K562 (cell line): ENCODE measurements at regions not wholly inside any gene's neighbourhood (a gene's known extent, or its start where the extent isn't known, plus 50 kb on each side); places are given as distances from the start of the nearest gene placed in this dataset.

ENCODE experiments used
- ATAC-seq: fragments of 200-7000 bp; cut with Tn5 transposase; 3 replicates; pipeline ENCODE4 v1.9.1; 2020; ENCODE audit warnings: moderate library complexity
- BruUV-seq: library from RNA; stranded (reverse); fragments of 400-500 nt; replicated peaks from 2 replicates; lab custom pipeline; 2021; lab: Mats Ljungman, UMichigan
- CTCF ChIA-PET: fragments of 300-600 bp; formaldehyde crosslinking; extraction: SDS; loops from one replicate; lab custom pipeline; 2021; ENCODE audit warnings: low intra/inter-chr PET ratio; lab: Yijun Ruan, JAX
- POLR2A ChIA-PET: fragments of 300-600, 350-650 bp; sonication (Branson Sonifier 250); formaldehyde crosslinking; extraction: SDS; loops from one replicate; lab custom pipeline; 2021; ENCODE audit warnings: antibody characterized with exemption, inconsistent platforms; lab: Yijun Ruan, JAX
- DNase-seq, 4 experiments: peaks; one replicate each; pipeline versions ENCODE4 v3.0.0 to v3.0.0-alpha.2; 2011 to 2018; ENCODE audit warnings: low spot score in 3 of 4, mixed read lengths in 3 of 4; ENCODE audit errors: extremely low read depth in 1 of 4
- FAIRE-seq: peaks from 2 replicates; lab custom pipeline; 2011; peaks lifted over from hg19 to GRCh38; lab: Jason Lieb, UNC
- H2AFZ ChIP-seq: 2 replicates; pipeline ENCODE4 v1.6.0; 2011; ENCODE audit warnings: low read depth, low read length, control low read depth, inconsistent platforms
- H3K27ac ChIP-seq: fragments of 200-600 bp; 3 replicates; pipeline ENCODE4 v1.8.0; 2011; ENCODE audit warnings: low read depth, mild to moderate bottlenecking, control low read depth, inconsistent platforms, low read length, moderate library complexity, mixed read lengths; ENCODE audit errors: extremely low read depth
- H3K27me3 ChIP-seq, 2 experiments: fragments of 300-600 bp in 1 of 2; 2 replicates in 1 of 2; 3 replicates in 1 of 2; pipeline versions ENCODE4 v1.6.0 to v1.8.0; 2011; ENCODE audit warnings: inconsistent platforms in 2 of 2, low read length in 2 of 2, mild to moderate bottlenecking in 1 of 2, mixed read lengths in 1 of 2, moderate library complexity in 1 of 2; ENCODE audit not compliant: control insufficient read depth in 2 of 2, insufficient read depth in 2 of 2
- H3K36me3 ChIP-seq: fragments of 300-600 bp; 3 replicates; pipeline ENCODE4 v1.8.0; 2011; ENCODE audit warnings: mild to moderate bottlenecking, low read length, inconsistent platforms; ENCODE audit not compliant: control insufficient read depth, insufficient read depth
- H3K4me1 ChIP-seq, 2 experiments: fragments of 200-600 bp in 1 of 2; replicated peaks in 1 of 2; 2 replicates in 1 of 2; 3 replicates in 1 of 2; pipeline versions ENCODE4 v1.5.1 to v1.8.0; 2011; ENCODE audit warnings: inconsistent platforms in 2 of 2, low read length in 2 of 2, mild to moderate bottlenecking in 1 of 2, mixed read lengths in 1 of 2, moderate library complexity in 1 of 2; ENCODE audit not compliant: control insufficient read depth in 2 of 2, insufficient read depth in 2 of 2
- H3K4me2 ChIP-seq: 2 replicates; pipeline ENCODE4 v1.6.1; 2011; ENCODE audit warnings: low read length, control low read depth, inconsistent platforms, mixed read lengths; ENCODE audit not compliant: insufficient read depth
- H3K4me3 ChIP-seq: fragments of 200-600 bp; sonication (generic), shearing (Covaris generic); 2 replicates; pipeline ENCODE4 v1.5.1; 2016; ENCODE audit warnings: control low read depth, inconsistent platforms
- H3K79me2 ChIP-seq: fragments of 200-600 bp; 3 replicates; pipeline ENCODE4 v1.8.0; 2011; ENCODE audit warnings: low read length, inconsistent platforms; ENCODE audit not compliant: control insufficient read depth, insufficient read depth
- H3K9ac ChIP-seq, 2 experiments: 2 replicates each; pipeline versions ENCODE4 v1.6.0 to v1.6.1; 2011; ENCODE audit warnings: low read depth in 2 of 2, low read length in 2 of 2, control low read depth in 1 of 2, inconsistent platforms in 1 of 2, mild to moderate bottlenecking in 1 of 2, mixed read lengths in 1 of 2; ENCODE audit not compliant: insufficient read depth in 1 of 2
- H3K9me1 ChIP-seq: one replicate; pipeline ENCODE4 v1.6.0; 2011; ENCODE audit warnings: inconsistent platforms, mild to moderate bottlenecking, low read length, moderate library complexity; ENCODE audit not compliant: control insufficient read depth, insufficient read depth
- H3K9me3 ChIP-seq: replicated peaks from 2 replicates; pipeline ENCODE4 v1.5.1; 2011; ENCODE audit warnings: low read depth, low read length, inconsistent platforms; ENCODE audit not compliant: control insufficient read depth, insufficient read depth
- H4K20me1 ChIP-seq: replicated peaks from 2 replicates; pipeline ENCODE4 v1.6.1; 2011; ENCODE audit warnings: low read length, inconsistent platforms, mixed read lengths; ENCODE audit not compliant: control insufficient read depth, insufficient read depth
- DNMT1 ChIP-seq: fragments of 450-650 bp; IDR thresholded peaks from 2 replicates; pipeline ENCODE4 v1.6.1; 2016; ENCODE audit warnings: antibody characterized with exemption, mild to moderate bottlenecking
- HDAC2 ChIP-seq: fragments of 450-650 bp; IDR thresholded peaks from 2 replicates; pipeline ENCODE4 v1.6.1; 2016; ENCODE audit warnings: mild to moderate bottlenecking
- HOMEZ ChIP-seq: fragments of 250-450 bp; sonication (Bioruptor Pico); IDR thresholded peaks from 2 replicates; pipeline ENCODE4 v1.4.0; 2020; ENCODE audit warnings: mild to moderate bottlenecking, moderate library complexity
- MAFK ChIP-seq: IDR thresholded peaks from 2 replicates; pipeline ENCODE4 v1.6.1; 2011; ENCODE audit warnings: low read length, improper control_type of control experiment
- MTA2 ChIP-seq: fragments of 450-650 bp; IDR thresholded peaks from 2 replicates; pipeline ENCODE4 v1.6.1; 2016; ENCODE audit warnings: low read depth
- MXD1 ChIP-seq: fragments of 250-450 bp; sonication (Bioruptor Pico); IDR thresholded peaks from 2 replicates; pipeline ENCODE4 v1.8.0; 2021; ENCODE audit warnings: borderline replicate concordance, mild to moderate bottlenecking, moderate library complexity; ENCODE audit not compliant: poor library complexity, severe bottlenecking
- PHB2 ChIP-seq: fragments of 450-650 bp; IDR thresholded peaks from 2 replicates; pipeline ENCODE4 v1.6.1; 2017; ENCODE audit warnings: low read depth
- RBFOX2 ChIP-seq: fragments of 200-400 bp; formaldehyde crosslinking; IDR thresholded peaks from 2 replicates; pipeline ENCODE4 v1.6.1; 2017; ENCODE audit warnings: low read depth, mild to moderate bottlenecking, low read length, moderate library complexity
- SMAD2 ChIP-seq: fragments of 150-350 bp; IDR thresholded peaks from 2 replicates; pipeline ENCODE4 v1.6.1; 2014; ENCODE audit warnings: low read depth, mild to moderate bottlenecking, low read length
- SMARCB1 ChIP-seq: IDR thresholded peaks from 2 replicates; pipeline ENCODE4 v1.6.1; 2011; ENCODE audit warnings: improper control_type of control experiment, low read depth; ENCODE audit not compliant: insufficient read length
- SMARCE1 ChIP-seq: fragments of 450-650 bp; IDR thresholded peaks from 2 replicates; pipeline ENCODE4 v1.7.1; 2016; ENCODE audit warnings: mild to moderate bottlenecking
- ZNF668 ChIP-seq: fragments of 250-450 bp; sonication (Bioruptor Pico); IDR thresholded peaks from 2 replicates; pipeline ENCODE4 v1.8.0; 2022; ENCODE audit warnings: mild to moderate bottlenecking, inconsistent platforms
- ZSCAN29 ChIP-seq: fragments of 450-650 bp; IDR thresholded peaks from 2 replicates; pipeline ENCODE4 v1.6.1; 2017
- WGBS: fragments of 100-300 bp; shearing (Covaris generic); methylation state at CpG from one replicate; pipeline ENCODE4 v1.1.6; 2016; ENCODE audit warnings: low coverage, mixed read lengths; ENCODE audit not compliant: insufficient coverage; ENCODE audit errors: missing lambda C conversion rate; 5-methylcytosine and 5-hydroxymethylcytosine counted together
- in situ Hi-C: fragments of 300-500 bp; cut with MboI; formaldehyde crosslinking; loops from 4 replicates; pipeline ENCODE4 v1.15.0; 2018; ENCODE audit warnings: inconsistent platforms, mixed read lengths
- intact Hi-C: fragments of 100-400 bp; cut with micrococcal nuclease; formaldehyde crosslinking; loops from 2 replicates; pipeline ENCODE4 v1.14.2; 2022
- TF ChIP-seq, protein P1 (sequence below): fragments of 450-650 bp; IDR thresholded peaks from 2 replicates; pipeline ENCODE4 v1.6.1; 2016; ENCODE audit warnings: low read depth
- TF ChIP-seq, protein P2 (sequence below), 2 experiments: fragments of 250-450 bp in 1 of 2; fragments of 450-650 bp in 1 of 2; sonication (Bioruptor Pico) in 1 of 2; IDR thresholded peaks; 2 replicates each; pipeline versions ENCODE4 v1.6.1 to v1.8.0; 2016 to 2021; ENCODE audit warnings: mild to moderate bottlenecking in 2 of 2, moderate library complexity in 2 of 2, missing compliant biosample characterization in 1 of 2, missing genetic modification characterization in 1 of 2

DNA sequence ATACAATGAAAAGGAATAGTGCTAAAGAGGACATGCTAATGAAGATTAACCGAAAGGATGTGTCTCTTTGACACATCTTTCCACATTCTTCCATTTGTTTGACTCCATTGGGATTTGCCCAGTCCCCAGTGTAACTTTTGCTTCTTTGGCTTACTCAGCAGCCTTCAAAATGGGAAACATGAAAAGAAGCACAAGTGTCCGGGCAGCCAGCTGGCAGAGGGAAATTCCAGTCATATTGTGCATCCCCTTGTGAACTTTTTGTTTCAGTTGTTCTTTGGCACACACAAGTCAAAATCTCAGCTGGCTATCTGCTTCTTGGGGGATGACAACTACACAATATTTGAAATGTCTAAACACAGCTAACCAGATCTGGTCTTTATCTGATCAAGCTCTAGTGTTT lies 157.4 kb downstream of the OGFRL1 start:
- H3K27ac ChIP-seq = no peak overlapping the region
- H4K20me1 ChIP-seq = no peaks in the 10 kb centered on the region
- ATAC-seq = no peak
- H3K9ac ChIP-seq = no peak overlapping the region
- no peak for DNase-seq
- no peak for FAIRE-seq
- no peak overlapping the region for H2AFZ ChIP-seq
- intact Hi-C loops (no loop called here), in situ Hi-C loops (no loop called here)
- no peaks in the 10 kb centered on the region for H3K79me2 ChIP-seq
- H3K4me2 ChIP-seq = no peak overlapping the region
- H3K9me3 ChIP-seq = no peaks in the 10 kb centered on the region
- H3K4me3 ChIP-seq = no peak overlapping the region
- H3K27me3 ChIP-seq = no peaks in the 10 kb centered on the region
- CTCF ChIA-PET = no interaction called here
- 0% methylated on average over 2 of the region's 2 CpGs for WGBS
- H3K36me3 ChIP-seq = no peaks in the 10 kb centered on the region
- no peaks in the 10 kb centered on the region for H3K9me1 ChIP-seq
- no peaks in the 10 kb centered on the region for H3K4me1 ChIP-seq
- POLR2A ChIA-PET = no interaction called here
- no TSS peak for BruUV-seq
- TF ChIP-seq, protein P1, sequence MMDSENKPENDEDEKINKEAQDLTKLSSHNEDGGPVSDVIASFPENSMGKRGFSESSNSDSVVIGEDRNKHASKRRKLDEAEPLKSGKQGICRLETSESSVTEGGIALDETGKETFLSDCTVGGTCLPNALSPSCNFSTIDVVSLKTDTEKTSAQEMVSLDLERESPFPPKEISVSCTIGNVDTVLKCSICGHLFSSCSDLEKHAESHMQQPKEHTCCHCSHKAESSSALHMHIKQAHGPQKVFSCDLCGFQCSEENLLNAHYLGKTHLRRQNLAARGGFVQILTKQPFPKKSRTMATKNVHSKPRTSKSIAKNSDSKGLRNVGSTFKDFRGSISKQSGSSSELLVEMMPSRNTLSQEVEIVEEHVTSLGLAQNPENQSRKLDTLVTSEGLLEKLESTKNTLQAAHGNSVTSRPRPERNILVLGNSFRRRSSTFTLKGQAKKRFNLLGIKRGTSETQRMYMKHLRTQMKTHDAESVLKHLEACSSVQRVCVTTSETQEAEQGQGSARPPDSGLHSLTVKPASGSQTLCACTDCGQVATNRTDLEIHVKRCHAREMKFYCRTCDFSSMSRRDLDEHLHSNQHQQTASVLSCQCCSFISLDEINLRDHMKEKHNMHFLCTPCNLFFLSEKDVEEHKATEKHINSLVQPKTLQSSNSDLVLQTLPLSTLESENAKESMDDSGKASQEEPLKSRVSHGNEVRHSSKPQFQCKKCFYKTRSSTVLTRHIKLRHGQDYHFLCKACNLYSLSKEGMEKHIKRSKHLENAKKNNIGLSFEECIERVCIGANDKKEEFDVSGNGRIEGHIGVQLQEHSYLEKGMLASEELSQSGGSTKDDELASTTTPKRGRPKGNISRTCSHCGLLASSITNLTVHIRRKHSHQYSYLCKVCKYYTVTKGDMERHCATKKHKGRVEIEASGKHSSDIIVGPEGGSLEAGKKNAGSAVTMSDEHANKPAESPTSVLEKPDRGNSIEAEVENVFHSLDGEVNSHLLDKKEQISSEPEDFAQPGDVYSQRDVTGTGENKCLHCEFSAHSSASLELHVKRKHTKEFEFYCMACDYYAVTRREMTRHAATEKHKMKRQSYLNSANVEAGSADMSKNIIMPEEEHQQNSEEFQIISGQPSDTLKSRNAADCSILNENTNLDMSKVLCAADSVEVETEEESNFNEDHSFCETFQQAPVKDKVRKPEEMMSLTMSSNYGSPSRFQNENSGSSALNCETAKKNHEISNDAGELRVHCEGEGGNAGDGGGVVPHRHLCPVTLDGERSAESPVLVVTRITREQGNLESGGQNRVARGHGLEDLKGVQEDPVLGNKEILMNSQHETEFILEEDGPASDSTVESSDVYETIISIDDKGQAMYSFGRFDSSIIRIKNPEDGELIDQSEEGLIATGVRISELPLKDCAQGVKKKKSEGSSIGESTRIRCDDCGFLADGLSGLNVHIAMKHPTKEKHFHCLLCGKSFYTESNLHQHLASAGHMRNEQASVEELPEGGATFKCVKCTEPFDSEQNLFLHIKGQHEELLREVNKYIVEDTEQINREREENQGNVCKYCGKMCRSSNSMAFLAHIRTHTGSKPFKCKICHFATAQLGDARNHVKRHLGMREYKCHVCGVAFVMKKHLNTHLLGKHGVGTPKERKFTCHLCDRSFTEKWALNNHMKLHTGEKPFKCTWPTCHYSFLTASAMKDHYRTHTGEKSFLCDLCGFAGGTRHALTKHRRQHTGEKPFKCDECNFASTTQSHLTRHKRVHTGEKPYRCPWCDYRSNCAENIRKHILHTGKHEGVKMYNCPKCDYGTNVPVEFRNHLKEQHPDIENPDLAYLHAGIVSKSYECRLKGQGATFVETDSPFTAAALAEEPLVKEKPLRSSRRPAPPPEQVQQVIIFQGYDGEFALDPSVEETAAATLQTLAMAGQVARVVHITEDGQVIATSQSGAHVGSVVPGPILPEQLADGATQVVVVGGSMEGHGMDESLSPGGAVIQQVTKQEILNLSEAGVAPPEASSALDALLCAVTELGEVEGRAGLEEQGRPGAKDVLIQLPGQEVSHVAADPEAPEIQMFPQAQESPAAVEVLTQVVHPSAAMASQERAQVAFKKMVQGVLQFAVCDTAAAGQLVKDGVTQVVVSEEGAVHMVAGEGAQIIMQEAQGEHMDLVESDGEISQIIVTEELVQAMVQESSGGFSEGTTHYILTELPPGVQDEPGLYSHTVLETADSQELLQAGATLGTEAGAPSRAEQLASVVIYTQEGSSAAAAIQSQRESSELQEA = no peak
- no peak for TF ChIP-seq MAFK
- TF ChIP-seq MXD1 (CRISPR knock-in tag) = no peak
- TF ChIP-seq MTA2 = no peak
- TF ChIP-seq RBFOX2 = no peak
- TF ChIP-seq SMARCB1 = no peak
- TF ChIP-seq PHB2 = no peak
- TF ChIP-seq SMARCE1 = no peak
- TF ChIP-seq, protein P2, sequence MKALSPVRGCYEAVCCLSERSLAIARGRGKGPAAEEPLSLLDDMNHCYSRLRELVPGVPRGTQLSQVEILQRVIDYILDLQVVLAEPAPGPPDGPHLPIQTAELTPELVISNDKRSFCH (CRISPR knock-in tag; IDR thresholded peaks at IDR 0.05) = no peak
- TF ChIP-seq, protein P2 (tag; IDR thresholded peaks at IDR 0.05) = no peak
- TF ChIP-seq ZNF668 = no peak
- TF ChIP-seq DNMT1 = no peak
- no peak for TF ChIP-seq SMAD2
- no peak for TF ChIP-seq HDAC2
- no peak for TF ChIP-seq HOMEZ (CRISPR knock-in tag)
- TF ChIP-seq ZSCAN29 = no peak
